Psoas muscle (tissue), 7 donors: ENCODE measurements at regions not wholly inside any gene's neighbourhood (a gene's known extent, or its start where the extent isn't known, plus 50 kb on each side); places are given as distances from the start of the nearest gene placed in this dataset.

Experiments used
- ATAC-seq, 4 donors: fragments of 200-7000 bp; cut with Tn5 transposase; one replicate each; pipeline ENCODE4 v1.9.1; 2020; ENCODE audit warnings: moderate library complexity in 3 of 4, mild to moderate bottlenecking in 2 of 4
- DNase-seq, 2 donors: peaks; one replicate each; pipeline ENCODE4 v3.0.0-alpha.2; 2020
- H3K27ac ChIP-seq: fragments of 200-600 bp; one replicate; pipeline ENCODE4 v1.8.0; 2022
- H3K27me3 ChIP-seq, 3 donors: fragments of 200-600 bp in 1 of 3; one replicate each; pipeline versions ENCODE4 v1.6.1 to v1.8.0; 2013 to 2022; ENCODE audit warnings: low read length in 2 of 3, mild to moderate bottlenecking in 2 of 3, moderate library complexity in 1 of 3; ENCODE audit not compliant: insufficient read depth in 3 of 3
- H3K36me3 ChIP-seq, 2 donors: fragments of 200-600 bp in 1 of 2; one replicate each; pipeline versions ENCODE4 v1.6.1 to v1.8.0; 2013 to 2022; ENCODE audit warnings: low read depth in 1 of 2, mild to moderate bottlenecking in 1 of 2, moderate library complexity in 1 of 2; ENCODE audit not compliant: insufficient read depth in 1 of 2
- H3K4me1 ChIP-seq: fragments of 200-600 bp; one replicate; pipeline ENCODE4 v1.8.0; 2022
- H3K4me3 ChIP-seq: fragments of 200-600 bp; one replicate; pipeline ENCODE4 v1.8.0; 2022; ENCODE audit warnings: mild to moderate bottlenecking
- H3K9me3 ChIP-seq: fragments of 200-600 bp; one replicate; pipeline ENCODE4 v1.8.0; 2022
- CTCF ChIP-seq: fragments of 200-600 bp; IDR thresholded peaks from one replicate; pipeline ENCODE4 v1.8.0; 2022; ENCODE audit warnings: antibody characterized with exemption
- WGBS, 3 donors: extraction: QIAGEN DNeasy Blood & Tissue Kit; methylation state at CpG; one replicate each; pipeline versions ENCODE4 v1.1.6 to v1.1.7; 2013; 5-methylcytosine and 5-hydroxymethylcytosine counted together
- intact Hi-C, 2 donors: fragments of 100-400 bp; cut with DNase I; formaldehyde crosslinking; loops; one replicate each; pipeline versions ENCODE4 v1.11.0 to v1.14.2; 2022
- donor health status: healthy with polysubstance abuse.
- donor health status: DM: no; HTN: no; CAD: no; lungs with moderate emphysema.
- donor health status: Bipolar disorder and iron deficiency.
- donor health status: healthy.
- donor health status: DM: yes; HTN: yes; CAD: no.
- donor health status: DM: no; HTN: no; CAD: no.
- donor health status: DM: yes; HTN: yes; CAD: no.

GRCh38 chr15:67892559-67893377, 52.9 kb upstream of the RNU6-1 start:
- Histone ChIP-seq H3K4me3 (no peak overlapping the region), H3K9me3 (peaks cover 7% of the 10 kb centered on the region), H3K27me3 (no peaks in the 10 kb centered on the region), H3K4me1 (no peaks in the 10 kb centered on the region), H3K27ac (peak overlapping the region; percentile 47), H3K36me3 (no peaks in the 10 kb centered on the region)
- intact Hi-C loops, result no loop called here
- peak in 3 of 4 donors; percentile 19 to 79 (median 34) for ATAC-seq
- TF ChIP-seq CTCF, result no peak
- peak; percentile 23 to 56 for DNase-seq
- 41 to 71% (median 59%) methylated on average over 2 of the region's 2 CpGs for WGBS, 3 donors

GRCh38 chr15:67895237-67895636, 55.4 kb upstream of the RNU6-1 start:
- Histone ChIP-seq H3K27ac (no peak overlapping the region), H3K4me3 (no peak overlapping the region), H3K4me1 (no peaks in the 10 kb centered on the region), H3K36me3 (no peaks in the 10 kb centered on the region), H3K27me3 (no peaks in the 10 kb centered on the region), H3K9me3 (peaks cover 7% of the 10 kb centered on the region)
- DNase-seq (no peak), ATAC-seq (no peak)
- TF ChIP-seq CTCF, result no peak
- intact Hi-C loops, result no loop called here

- Histone ChIP-seq H3K36me3 (no peaks in the 10 kb centered on the region), H3K27me3 (no peaks in the 10 kb centered on the region), H3K4me1 (no peaks in the 10 kb centered on the region), H3K4me3 (no peak overlapping the region), H3K9me3 (peaks cover 7% of the 10 kb centered on the region), H3K27ac (no peak overlapping the region)
- ATAC-seq (no peak), DNase-seq (no peak)
- no peak for TF ChIP-seq CTCF
- 65 to 69% (median 65%) methylated on average over 3 of the region's 3 CpGs for WGBS, 3 donors
- intact Hi-C loops, result no loop called here
Measured at GRCh38 chr15:67897646-67898339, 57.9 kb upstream of the RNU6-1 start.

- Histone ChIP-seq H3K4me3 (no peak overlapping the region), H3K36me3 (no peaks in the 10 kb centered on the region), H3K9me3 (peaks cover 7% of the 10 kb centered on the region), H3K4me1 (no peaks in the 10 kb centered on the region), H3K27me3 (no peaks in the 10 kb centered on the region), H3K27ac (no peak overlapping the region)
- DNase-seq (no peak), ATAC-seq (no peak)
- TF ChIP-seq CTCF, result no peak
- WGBS, 3 donors, result 74 to 78% (median 75%) methylated on average over 9 of the region's 9 CpGs
- intact Hi-C loops, result no loop called here
Measured at GRCh38 chr15:67899596-67900283, 59.9 kb upstream of the RNU6-1 start.
